ENCODE measurements at regions not wholly inside any gene's neighbourhood (a gene's known extent, or its start where the extent isn't known, plus 50 kb on each side); places are given as distances from the start of the nearest gene placed in this dataset.

DNA sequence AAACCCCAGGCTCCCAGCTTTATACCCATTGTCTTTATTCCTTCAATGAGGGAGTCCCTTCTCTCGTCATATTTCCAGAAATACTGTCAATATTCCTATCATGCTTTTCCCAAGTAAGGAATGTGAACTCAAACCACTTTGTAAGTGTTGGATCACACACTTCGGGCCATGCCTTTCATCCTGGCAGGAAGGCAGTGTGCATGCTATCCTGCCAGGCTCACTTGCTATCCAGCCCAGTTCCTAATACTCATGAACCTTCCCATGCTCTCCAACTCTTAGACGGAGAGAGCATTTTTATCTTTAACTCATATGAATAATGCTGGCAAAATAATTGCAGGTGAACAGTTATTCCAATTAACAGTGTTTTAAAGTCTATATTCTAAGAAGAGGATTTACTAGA lies 639.9 kb upstream of the ACO1 start:
- TF ChIP-seq EGR2 (tag by site-specific recombination; IDR thresholded peaks at IDR 0.05; ENCODE audit: low read depth) (no peak), ZNF837 (tag by site-specific recombination; IDR thresholded peaks at IDR 0.05) (no peak), ZNF843 (tag by site-specific recombination; IDR thresholded peaks at IDR 0.05) (no peak), ZNF629 (tag by site-specific recombination; IDR thresholded peaks at IDR 0.05) (no peak), ZFP3 (tag by site-specific recombination; IDR thresholded peaks at IDR 0.05; ENCODE audit: low read depth) (no peak), ZNF433 (tag by site-specific recombination; IDR thresholded peaks at IDR 0.05; ENCODE audit: low read depth) (no peak), ZNF362 (tag by site-specific recombination; IDR thresholded peaks at IDR 0.05) (no peak), ZNF114 (tag by site-specific recombination; IDR thresholded peaks at IDR 0.05) (no peak)
- TF ChIP-seq, protein P1, sequence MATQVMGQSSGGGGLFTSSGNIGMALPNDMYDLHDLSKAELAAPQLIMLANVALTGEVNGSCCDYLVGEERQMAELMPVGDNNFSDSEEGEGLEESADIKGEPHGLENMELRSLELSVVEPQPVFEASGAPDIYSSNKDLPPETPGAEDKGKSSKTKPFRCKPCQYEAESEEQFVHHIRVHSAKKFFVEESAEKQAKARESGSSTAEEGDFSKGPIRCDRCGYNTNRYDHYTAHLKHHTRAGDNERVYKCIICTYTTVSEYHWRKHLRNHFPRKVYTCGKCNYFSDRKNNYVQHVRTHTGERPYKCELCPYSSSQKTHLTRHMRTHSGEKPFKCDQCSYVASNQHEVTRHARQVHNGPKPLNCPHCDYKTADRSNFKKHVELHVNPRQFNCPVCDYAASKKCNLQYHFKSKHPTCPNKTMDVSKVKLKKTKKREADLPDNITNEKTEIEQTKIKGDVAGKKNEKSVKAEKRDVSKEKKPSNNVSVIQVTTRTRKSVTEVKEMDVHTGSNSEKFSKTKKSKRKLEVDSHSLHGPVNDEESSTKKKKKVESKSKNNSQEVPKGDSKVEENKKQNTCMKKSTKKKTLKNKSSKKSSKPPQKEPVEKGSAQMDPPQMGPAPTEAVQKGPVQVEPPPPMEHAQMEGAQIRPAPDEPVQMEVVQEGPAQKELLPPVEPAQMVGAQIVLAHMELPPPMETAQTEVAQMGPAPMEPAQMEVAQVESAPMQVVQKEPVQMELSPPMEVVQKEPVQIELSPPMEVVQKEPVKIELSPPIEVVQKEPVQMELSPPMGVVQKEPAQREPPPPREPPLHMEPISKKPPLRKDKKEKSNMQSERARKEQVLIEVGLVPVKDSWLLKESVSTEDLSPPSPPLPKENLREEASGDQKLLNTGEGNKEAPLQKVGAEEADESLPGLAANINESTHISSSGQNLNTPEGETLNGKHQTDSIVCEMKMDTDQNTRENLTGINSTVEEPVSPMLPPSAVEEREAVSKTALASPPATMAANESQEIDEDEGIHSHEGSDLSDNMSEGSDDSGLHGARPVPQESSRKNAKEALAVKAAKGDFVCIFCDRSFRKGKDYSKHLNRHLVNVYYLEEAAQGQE (tag by site-specific recombination; IDR thresholded peaks at IDR 0.05) = no peak
- ChIA-PET CTCF (no interaction called here), POLR2A (no interaction called here)
- Histone ChIP-seq H3K27ac (ENCODE audit: extremely low read depth, low read depth, low read length) (no peak overlapping the region), H3K9me3 (ENCODE audit: control insufficient read depth, insufficient read depth, low read depth, low read length) (no peaks in the 10 kb centered on the region), H3K4me3 (ENCODE audit: low read depth, low read length) (no peak overlapping the region), H3K4me1 (ENCODE audit: control insufficient read depth, insufficient read depth, low read length) (no peaks in the 10 kb centered on the region), H3K36me3 (ENCODE audit: control insufficient read depth in 2 of 2, insufficient read depth in 1 of 2, low read length in 2 of 2) (no peaks in the 10 kb centered on the region)

DNA sequence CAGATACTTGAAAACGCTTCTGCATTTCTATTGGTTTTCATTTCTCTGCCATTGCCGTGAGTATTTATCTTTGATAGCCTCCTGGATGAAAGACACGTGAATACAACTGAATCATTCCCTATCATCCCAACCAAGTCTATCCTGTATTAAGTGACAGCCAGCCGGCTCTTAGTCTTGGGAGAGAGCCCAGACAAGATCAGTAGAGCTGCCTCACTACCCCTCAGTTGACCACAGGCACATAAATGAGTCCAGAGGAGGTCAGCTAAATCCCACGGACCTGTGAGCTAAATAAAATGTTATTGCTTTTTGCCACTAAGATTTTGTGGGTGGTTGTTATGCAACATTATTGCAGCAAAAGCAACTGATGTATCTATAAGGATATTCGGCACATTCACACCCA lies 639.0 kb upstream of the ACO1 start:
- Histone ChIP-seq H3K36me3 (ENCODE audit: control insufficient read depth in 2 of 2, insufficient read depth in 1 of 2, low read length in 2 of 2) (no peaks in the 10 kb centered on the region), H3K9me3 (ENCODE audit: control insufficient read depth, insufficient read depth, low read depth, low read length) (no peaks in the 10 kb centered on the region), H3K4me1 (ENCODE audit: control insufficient read depth, insufficient read depth, low read length) (no peaks in the 10 kb centered on the region), H3K27ac (ENCODE audit: extremely low read depth, low read depth, low read length) (no peak overlapping the region), H3K4me3 (ENCODE audit: low read depth, low read length) (no peak overlapping the region)
- no peak for TF ChIP-seq ZFHX2 (tag by site-specific recombination; conservative IDR thresholded peaks at IDR 0.05)
- no peak for TF ChIP-seq ZNF416 (tag by site-specific recombination; IDR thresholded peaks at IDR 0.05)
- ChIA-PET CTCF (no interaction called here), POLR2A (no interaction called here)

DNA sequence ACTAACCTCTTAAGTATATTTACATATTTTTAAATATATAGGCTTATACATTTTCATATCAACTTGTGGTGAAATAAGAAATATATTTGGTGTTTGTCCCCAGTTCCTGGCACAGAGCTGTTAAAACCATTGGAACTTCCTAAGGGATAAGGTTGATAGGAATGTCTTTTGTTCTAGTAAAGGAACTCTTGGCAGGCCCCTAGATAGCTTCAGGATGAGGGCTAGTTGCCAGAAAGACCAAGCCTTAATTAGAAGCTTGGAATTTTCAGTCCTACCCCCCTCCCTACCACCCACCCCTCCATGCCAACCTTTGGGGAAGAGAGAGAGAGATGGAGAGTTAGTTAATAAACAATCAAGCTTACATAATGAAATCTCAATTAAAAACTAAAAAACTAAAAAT lies 638.6 kb upstream of the ACO1 start:
- Histone ChIP-seq H3K36me3 (ENCODE audit: control insufficient read depth in 2 of 2, insufficient read depth in 1 of 2, low read length in 2 of 2) (no peaks in the 10 kb centered on the region), H3K9me3 (ENCODE audit: control insufficient read depth, insufficient read depth, low read depth, low read length) (no peaks in the 10 kb centered on the region), H3K4me1 (ENCODE audit: control insufficient read depth, insufficient read depth, low read length) (no peaks in the 10 kb centered on the region), H3K27ac (ENCODE audit: extremely low read depth, low read depth, low read length) (no peak overlapping the region), H3K4me3 (ENCODE audit: low read depth, low read length) (no peak overlapping the region)
- ChIA-PET POLR2A (no interaction called here), CTCF (no interaction called here)
- TF ChIP-seq ZNF639 (tag by site-specific recombination; IDR thresholded peaks at IDR 0.05) = no peak
- TF ChIP-seq HOXC10 (CRISPR knock-in tag; IDR thresholded peaks at IDR 0.05) = no peak
- no peak for TF ChIP-seq ZNF600 (tag by site-specific recombination; IDR thresholded peaks at IDR 0.05)
- no peak for TF ChIP-seq MEIS1 (CRISPR knock-in tag; IDR thresholded peaks at IDR 0.05; ENCODE audit: borderline replicate concordance)
- no peak for TF ChIP-seq ZNF248 (tag by site-specific recombination; IDR thresholded peaks at IDR 0.05)
- no peak for TF ChIP-seq ZNF76 (tag by site-specific recombination; IDR thresholded peaks at IDR 0.05; ENCODE audit: borderline replicate concordance, low read depth)
- TF ChIP-seq ZNF664 (tag by site-specific recombination; IDR thresholded peaks at IDR 0.05) = no peak
- TF ChIP-seq ZNF391 (tag by site-specific recombination; IDR thresholded peaks at IDR 0.05; ENCODE audit: borderline replicate concordance, low read depth) = no peak
- no peak for TF ChIP-seq ZSCAN4 (tag by site-specific recombination; IDR thresholded peaks at IDR 0.05)
- TF ChIP-seq ZNF654 (tag by site-specific recombination; IDR thresholded peaks at IDR 0.05; ENCODE audit: low read depth) = no peak
- TF ChIP-seq ZNF155 (tag by site-specific recombination; IDR thresholded peaks at IDR 0.05) = no peak
- TF ChIP-seq ZNF280C (tag by site-specific recombination; IDR thresholded peaks at IDR 0.05) = no peak
- TF ChIP-seq ZNF48 (tag by site-specific recombination; IDR thresholded peaks at IDR 0.05) = no peak

All from HEK293 (cell line).